Brain microvascular endothelial cell (primary cell): ENCODE measurements at regions not wholly inside any gene's neighbourhood (a gene's known extent, or its start where the extent isn't known, plus 50 kb on each side); places are given as distances from the start of the nearest gene placed in this dataset.

Source experiments
- DNase-seq: peaks from one replicate; pipeline ENCODE4 v3.0.0-alpha.2; 2020
- H3K27ac ChIP-seq: fragments of 250-450 bp; sonication (Bioruptor Pico); 2 replicates; pipeline ENCODE4 v1.5.1; 2020; ENCODE audit warnings: mild to moderate bottlenecking, moderate library complexity
- H3K27me3 ChIP-seq: fragments of 250-450 bp; sonication (Bioruptor Pico); replicated peaks from 2 replicates; pipeline ENCODE4 v1.5.1; 2020; ENCODE audit warnings: mild to moderate bottlenecking
- H3K36me3 ChIP-seq: fragments of 250-450 bp; sonication (Bioruptor Pico); replicated peaks from 2 replicates; pipeline ENCODE4 v1.5.1; 2020; ENCODE audit warnings: mild to moderate bottlenecking
- H3K4me3 ChIP-seq: 2 replicates; pipeline ENCODE4 v1.5.1; 2011; ENCODE audit warnings: low read depth, mild to moderate bottlenecking, control low read depth, low read length, moderate library complexity
- CTCF ChIP-seq: IDR thresholded peaks from 2 replicates; pipeline ENCODE4 v1.5.1; 2011; ENCODE audit warnings: low read depth, mild to moderate bottlenecking, moderate library complexity, low read length, control low read depth, inconsistent platforms; ENCODE audit errors: missing control alignments
- in situ Hi-C: cut with HindIII; loops from 2 replicates; pipeline ENCODE4 v1.10.0; 2017; ENCODE audit warnings: low sequenced_read_pairs, low pct_ligation_motif_present

DNA sequence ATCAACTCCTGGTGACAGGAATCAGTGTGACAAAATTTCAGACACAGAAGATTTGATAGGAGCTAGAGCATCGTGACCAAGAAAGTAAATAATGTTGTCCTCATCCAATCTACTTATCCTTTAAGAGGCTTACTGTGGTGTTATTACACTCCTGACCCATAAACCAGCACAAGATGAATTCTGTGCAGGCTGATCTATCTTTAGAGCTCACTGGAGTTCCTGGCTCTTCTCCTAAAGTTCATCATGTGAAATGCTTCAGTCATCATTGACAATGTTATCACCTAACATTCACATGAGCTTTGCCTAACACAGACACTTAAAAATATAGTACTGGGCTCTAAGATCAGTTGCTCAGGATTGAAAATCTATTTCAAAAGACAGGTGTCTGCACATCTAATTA is 271.0 kb upstream of the HSF2 start:
- in situ Hi-C loops = no loop called here
- Histone ChIP-seq H3K36me3 (no peaks in the 10 kb centered on the region), H3K27ac (no peak overlapping the region), H3K4me3 (no peak overlapping the region), H3K27me3 (no peaks in the 10 kb centered on the region)
- no peak for TF ChIP-seq CTCF
- no peak for DNase-seq

DNA sequence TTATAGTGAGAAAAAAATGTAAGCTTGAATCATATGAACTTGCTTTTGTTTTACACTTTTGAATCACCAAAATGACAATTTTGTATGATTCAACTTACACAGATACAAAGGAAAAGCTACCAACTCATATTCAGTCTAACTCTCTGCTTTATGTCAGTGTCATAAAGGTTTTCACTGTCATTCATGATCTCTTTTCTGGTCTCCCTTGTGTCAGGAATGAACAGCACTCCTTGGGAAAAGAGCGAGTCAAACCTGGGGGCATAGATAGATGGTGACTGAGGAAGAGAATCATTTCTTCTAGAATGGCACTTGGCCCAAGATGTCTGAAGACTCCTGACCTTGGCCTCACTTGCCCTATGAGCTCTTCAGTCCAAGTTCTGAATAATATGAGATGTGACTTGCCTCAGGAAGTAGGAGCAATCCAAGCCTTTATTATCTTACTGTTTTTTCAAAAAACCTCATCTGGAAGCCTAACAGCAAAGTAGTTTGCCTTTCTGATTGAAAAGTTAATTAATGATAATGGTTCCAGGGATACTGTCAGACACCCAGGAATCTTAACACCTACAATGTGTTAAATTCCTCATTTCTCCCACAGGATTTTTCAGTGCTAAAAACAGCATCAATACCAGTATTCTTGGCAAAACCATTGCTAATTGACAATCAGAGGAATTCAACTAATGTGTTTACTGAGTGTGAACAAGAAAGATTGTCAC is 270.0 kb upstream of the HSF2 start:
- H3K4me3 ChIP-seq = no peak overlapping the region
- TF ChIP-seq CTCF = no peak
- no peaks in the 10 kb centered on the region for H3K36me3 ChIP-seq
- H3K27me3 ChIP-seq = no peaks in the 10 kb centered on the region
- no peak overlapping the region for H3K27ac ChIP-seq
- in situ Hi-C loops = no loop called here
- no peak for DNase-seq

DNA sequence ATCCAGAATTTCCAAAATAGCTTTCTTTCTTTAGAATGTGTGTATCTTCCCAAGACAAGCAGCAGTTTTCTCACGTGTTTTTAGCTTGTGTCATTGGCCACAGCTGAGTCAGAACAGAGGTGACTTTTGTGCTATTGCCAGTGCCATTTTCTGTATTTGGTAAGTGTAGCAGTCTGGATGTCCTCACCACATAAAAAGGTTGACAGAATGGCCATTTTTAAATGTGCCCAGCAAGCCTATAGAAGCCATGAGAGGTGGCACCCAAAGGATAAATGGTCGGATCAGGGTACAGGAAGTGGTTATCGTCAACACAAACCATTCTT is 269.5 kb upstream of the HSF2 start:
- no peaks in the 10 kb centered on the region for H3K27me3 ChIP-seq
- H3K36me3 ChIP-seq = no peaks in the 10 kb centered on the region
- in situ Hi-C loops = no loop called here
- no peak overlapping the region for H3K4me3 ChIP-seq
- no peak for DNase-seq
- H3K27ac ChIP-seq = no peak overlapping the region
- no peak for TF ChIP-seq CTCF

GRCh38 chr6:122130518-122130917 is 268.9 kb upstream of the HSF2 start:
- Histone ChIP-seq H3K27ac (no peak overlapping the region), H3K27me3 (no peaks in the 10 kb centered on the region), H3K4me3 (no peak overlapping the region), H3K36me3 (no peaks in the 10 kb centered on the region)
- no peak for TF ChIP-seq CTCF
- no peak for DNase-seq
- in situ Hi-C loops = no loop called here

DNA sequence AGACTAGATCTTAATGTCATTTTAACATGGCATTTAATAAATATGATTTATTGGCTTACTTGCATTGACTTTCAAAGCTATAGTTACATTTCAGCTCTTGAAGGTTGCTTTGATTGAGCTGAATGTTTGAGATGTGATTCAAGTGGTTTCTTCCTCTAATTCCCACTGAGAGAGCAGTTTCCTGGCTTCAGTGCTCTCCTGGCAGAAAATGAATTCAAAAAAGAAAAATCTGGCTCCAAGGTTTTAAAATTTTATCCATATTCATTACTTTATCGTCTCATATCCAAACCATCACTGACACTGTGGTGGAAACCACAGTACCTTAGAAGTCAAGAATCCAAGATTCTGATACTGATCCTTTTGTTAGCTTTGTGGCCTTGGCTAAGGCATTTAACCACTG is 263.1 kb upstream of the HSF2 start:
- in situ Hi-C loops = no loop called here
- Histone ChIP-seq H3K27ac (no peak overlapping the region), H3K36me3 (no peaks in the 10 kb centered on the region), H3K4me3 (no peak overlapping the region), H3K27me3 (no peaks in the 10 kb centered on the region)
- no peak for TF ChIP-seq CTCF
- no peak for DNase-seq

- Histone ChIP-seq H3K27me3 (no peaks in the 10 kb centered on the region), H3K36me3 (no peaks in the 10 kb centered on the region), H3K27ac (no peak overlapping the region), H3K4me3 (no peak overlapping the region)
- DNase-seq = no peak
- in situ Hi-C loops = no loop called here
- TF ChIP-seq CTCF = no peak
Measured at GRCh38 chr6:122140031-122140430, 259.4 kb upstream of the HSF2 start.
